Ascending aorta (tissue), 2 donors: ENCODE measurements at regions not wholly inside any gene's neighbourhood (a gene's known extent, or its start where the extent isn't known, plus 50 kb on each side); places are given as distances from the start of the nearest gene placed in this dataset.
"Not testable (repeated sequence)": the region's sequence is repeated elsewhere in the genome, so short reads cannot be mapped to it uniquely, and the experiment has no call there.

Experiments used
- DNase-seq, 2 donors: peaks; one replicate each; pipeline ENCODE4 v3.0.0-alpha.2; 2019; ENCODE audit warnings: low spot score in 2 of 2
- H3K27ac ChIP-seq, 2 donors: fragments of 200-600 bp; sonication (generic); one replicate each; pipeline ENCODE4 v1.5.1; 2016 to 2017; ENCODE audit warnings: mild to moderate bottlenecking in 1 of 2
- H3K27me3 ChIP-seq: fragments of 200-600 bp; sonication (generic); one replicate; pipeline ENCODE4 v1.5.1; 2017
- H3K36me3 ChIP-seq, 2 donors: fragments of 200-600 bp; sonication (generic); one replicate each; pipeline ENCODE4 v1.5.1; 2016
- H3K4me1 ChIP-seq, 2 donors: fragments of 200-600 bp; sonication (generic); one replicate each; pipeline ENCODE4 v1.5.1; 2016 to 2017; ENCODE audit warnings: mild to moderate bottlenecking in 1 of 2
- H3K4me3 ChIP-seq, 2 donors: fragments of 200-600 bp; sonication (generic); one replicate each; pipeline ENCODE4 v1.5.1; 2016 to 2017; ENCODE audit warnings: mild to moderate bottlenecking in 1 of 2
- H3K9me3 ChIP-seq, 2 donors: fragments of 200-600 bp; sonication (generic); one replicate each; pipeline ENCODE4 v1.5.1; 2016
- CTCF ChIP-seq, 3 experiments: fragments of 200-600 bp in 2 of 3; fragments of 450-650 bp in 1 of 3; sonication (generic) in 2 of 3; IDR thresholded peaks; one replicate each; pipeline ENCODE4 v1.5.1; 2016 to 2019; ENCODE audit warnings: antibody characterized with exemption in 3 of 3, mild to moderate bottlenecking in 1 of 3, moderate library complexity in 1 of 3
- intact Hi-C: fragments of 100-400 bp; cut with DNase I; formaldehyde crosslinking; loops from one replicate; pipeline ENCODE4 v1.15.1; 2023

GRCh38 chrX:80556148-80556547, 135.9 kb downstream of the TENT5D start:
- intact Hi-C loops: no loop called here
- no peak for TF ChIP-seq CTCF (IDR thresholded peaks at IDR 0.05)
- Histone ChIP-seq H3K27me3 (no peaks in the 10 kb centered on the region), H3K4me3 (no peak overlapping the region), H3K36me3 (no peaks in the 10 kb centered on the region), H3K27ac (no peak overlapping the region), H3K4me1 (no peaks in the 10 kb centered on the region), H3K9me3 (no peaks in the 10 kb centered on the region)
- DNase-seq: no peak

DNA sequence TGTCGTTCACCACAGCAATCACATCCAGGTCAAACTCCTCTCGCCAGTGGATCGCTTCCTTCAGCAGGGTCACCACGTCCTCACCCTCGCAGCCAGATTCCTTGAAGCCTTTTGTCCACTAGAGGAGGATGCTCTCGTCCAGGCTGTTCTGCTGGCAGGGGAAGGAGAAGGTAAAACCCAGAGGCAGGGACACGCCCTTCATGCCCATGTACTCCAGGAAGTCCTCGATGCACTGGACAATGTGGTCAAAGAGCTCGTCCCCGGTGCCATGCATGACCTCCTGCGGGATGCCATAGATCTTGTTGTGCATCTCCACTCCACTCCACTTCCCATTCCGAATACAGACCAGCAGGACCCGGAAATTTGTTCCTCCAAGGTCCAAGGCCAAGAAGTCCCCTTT, 152.4 kb downstream of the TENT5D start:
- DNase-seq: no peak
- H3K27me3 ChIP-seq: no peaks in the 10 kb centered on the region
- no peak for TF ChIP-seq CTCF (IDR thresholded peaks at IDR 0.05)
- no peaks in the 10 kb centered on the region for H3K4me1 ChIP-seq
- no peaks in the 10 kb centered on the region for H3K36me3 ChIP-seq
- intact Hi-C loops: no loop called here
- H3K4me3 ChIP-seq: no peak overlapping the region
- H3K9me3 ChIP-seq: no peaks in the 10 kb centered on the region
- H3K27ac ChIP-seq: no peak overlapping the region

GRCh38 chrX:80573275-80573674, 153.0 kb downstream of the TENT5D start:
- Histone ChIP-seq H3K27me3 (no peaks in the 10 kb centered on the region), H3K4me1 (no peaks in the 10 kb centered on the region), H3K9me3 (no peaks in the 10 kb centered on the region), H3K27ac (no peak overlapping the region), H3K4me3 (no peak overlapping the region), H3K36me3 (no peaks in the 10 kb centered on the region)
- intact Hi-C loops: no loop called here
- no peak for TF ChIP-seq CTCF (IDR thresholded peaks at IDR 0.05)
- DNase-seq: no peak

- intact Hi-C loops: not testable (repeated sequence)
These were observed 154.3 kb downstream of the TENT5D start for GRCh38 chrX:80574486-80575086.

DNA sequence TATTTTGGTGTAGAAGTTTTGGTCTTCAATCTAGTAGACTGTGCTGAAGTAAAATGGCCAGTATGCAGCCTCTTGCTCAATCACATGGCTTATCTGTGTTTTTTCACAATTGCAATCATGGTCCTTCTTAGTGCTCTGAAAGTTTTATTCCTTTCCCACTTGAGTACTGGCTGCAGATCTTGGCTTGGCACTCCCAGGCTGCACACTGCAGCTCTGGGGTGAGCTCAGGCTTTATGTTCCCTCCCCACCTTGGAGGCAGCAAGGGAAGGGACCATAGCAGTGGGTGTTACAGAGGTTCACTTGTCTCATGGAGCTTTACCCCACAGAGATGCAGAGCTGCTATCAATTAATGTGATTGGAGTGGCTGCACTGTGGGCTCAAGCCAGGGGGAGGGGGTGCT, 156.0 kb downstream of the TENT5D start:
- no peak for TF ChIP-seq CTCF (IDR thresholded peaks at IDR 0.05)
- H3K4me1 ChIP-seq: no peaks in the 10 kb centered on the region
- H3K9me3 ChIP-seq: no peaks in the 10 kb centered on the region
- no peak overlapping the region for H3K4me3 ChIP-seq
- no peaks in the 10 kb centered on the region for H3K36me3 ChIP-seq
- no peak for DNase-seq
- intact Hi-C loops: no loop called here
- no peaks in the 10 kb centered on the region for H3K27me3 ChIP-seq
- no peak overlapping the region for H3K27ac ChIP-seq

More at GRCh38 chrX:80574486-80575086, 154.3 kb downstream of the TENT5D start:
- H3K27ac ChIP-seq, H3K9me3 ChIP-seq, H3K4me3 ChIP-seq, H3K4me1 ChIP-seq, H3K27me3 ChIP-seq, DNase-seq, H3K36me3 ChIP-seq: not testable (repeated sequence)

DNA sequence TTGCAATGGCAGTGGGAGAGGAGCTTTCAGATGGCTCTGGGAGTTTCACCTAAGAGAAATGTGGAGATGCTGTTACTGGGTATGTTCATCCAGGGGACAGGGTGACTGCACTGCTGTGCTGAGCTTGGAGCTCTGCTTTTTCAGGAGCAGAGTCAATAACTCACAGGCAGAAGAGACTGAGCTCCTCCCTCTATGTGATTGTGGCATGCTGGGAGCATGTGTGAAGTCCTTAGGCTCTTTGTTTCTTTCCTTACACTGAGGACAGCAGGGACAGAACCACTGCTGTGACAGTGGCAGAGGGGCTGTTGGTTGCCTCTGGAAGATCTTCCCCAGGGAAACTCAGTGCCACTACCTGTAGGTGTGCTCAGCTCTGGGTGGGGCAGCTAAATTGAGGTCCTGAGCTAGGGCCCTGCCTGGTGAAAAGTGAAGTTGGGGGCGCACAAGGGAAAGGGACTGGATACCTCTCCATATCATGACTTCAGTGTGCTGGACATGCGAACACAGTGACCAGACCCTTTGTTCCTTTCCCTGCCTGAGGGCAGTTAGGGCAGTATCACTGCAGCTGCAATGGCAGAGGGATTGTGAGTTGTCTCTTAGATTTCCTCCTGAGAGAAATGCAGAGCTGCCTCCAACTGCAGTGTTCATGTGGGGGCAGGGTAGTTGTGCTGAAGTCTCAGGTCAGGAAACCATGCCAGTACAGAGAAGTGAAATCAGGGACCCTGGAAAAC, 156.7 kb downstream of the TENT5D start:
- no peak overlapping the region for H3K27ac ChIP-seq
- no peaks in the 10 kb centered on the region for H3K36me3 ChIP-seq
- intact Hi-C loops: no loop called here
- no peaks in the 10 kb centered on the region for H3K4me1 ChIP-seq
- H3K4me3 ChIP-seq: no peak overlapping the region
- no peaks in the 10 kb centered on the region for H3K9me3 ChIP-seq
- TF ChIP-seq CTCF (IDR thresholded peaks at IDR 0.05): no peak
- no peak for DNase-seq
- no peaks in the 10 kb centered on the region for H3K27me3 ChIP-seq
